GM12878 (cell line): ENCODE measurements at regions not wholly inside any gene's neighbourhood (a gene's known extent, or its start where the extent isn't known, plus 50 kb on each side); places are given as distances from the start of the nearest gene placed in this dataset.

Experiments used
- ATAC-seq: fragments of 200-7000 bp; cut with Tn5 transposase; 3 replicates; pipeline ENCODE4 v1.9.1; 2020; ENCODE audit warnings: mild to moderate bottlenecking, moderate library complexity
- BruUV-seq: library from RNA; stranded (reverse); fragments of 400-500 nt; replicated peaks from 2 replicates; lab custom pipeline; 2021; lab: Mats Ljungman, UMichigan
- CTCF ChIA-PET: fragments of 300-600 bp; sonication (Branson Sonifier 250); formaldehyde crosslinking; extraction: SDS; loops from one replicate; lab custom pipeline; 2021; ENCODE audit warnings: inconsistent platforms; lab: Yijun Ruan, JAX
- POLR2A ChIA-PET: fragments of 350-600 bp; formaldehyde crosslinking; extraction: SDS; loops from one replicate; lab custom pipeline; 2021; ENCODE audit warnings: inconsistent platforms; lab: Charles Lee
- RAD21 ChIA-PET: fragments of 300-600 bp; sonication (Branson Sonifier 250); formaldehyde crosslinking; loops from one replicate; lab custom pipeline; 2023; ENCODE audit warnings: antibody characterized with exemption; ENCODE audit not compliant: unreplicated experiment; lab: Charles Lee
- SMC1A ChIA-PET: fragments of 300-600 bp; sonication (Branson Sonifier 250); formaldehyde crosslinking; loops from one replicate; lab custom pipeline; 2023; ENCODE audit not compliant: unreplicated experiment, uncharacterized antibody; lab: Charles Lee
- DNase-seq: peaks from one replicate; pipeline ENCODE4 v3.0.0-alpha.2; 2011; ENCODE audit warnings: low read depth, low spot score
- FAIRE-seq: peaks from 3 replicates; lab custom pipeline; 2011; peaks lifted over from hg19 to GRCh38; lab: Jason Lieb, UNC
- H2AFZ ChIP-seq: 2 replicates; pipeline ENCODE4 v1.6.0; 2011; ENCODE audit warnings: low read depth, low read length, control low read depth; ENCODE audit not compliant: control insufficient read depth
- H3K27ac ChIP-seq: 2 replicates; pipeline ENCODE4 v1.5.1; 2011; ENCODE audit warnings: control low read depth; ENCODE audit not compliant: control insufficient read depth, insufficient read depth
- H3K27me3 ChIP-seq, 2 experiments: replicated peaks in 1 of 2; 2 replicates each; pipeline versions ENCODE4 v1.6.0 to v1.6.1; 2011; ENCODE audit warnings: low read length in 1 of 2; ENCODE audit not compliant: control insufficient read depth in 2 of 2, insufficient read depth in 2 of 2
- H3K36me3 ChIP-seq, 2 experiments: 2 replicates each; pipeline ENCODE4 v1.5.1; 2011; ENCODE audit warnings: low read length in 1 of 2; ENCODE audit not compliant: control insufficient read depth in 2 of 2, insufficient read depth in 2 of 2
- H3K4me1 ChIP-seq: 2 replicates; pipeline ENCODE4 v1.6.1; 2011; ENCODE audit warnings: mild to moderate bottlenecking, low read length, moderate library complexity, mixed read lengths; ENCODE audit not compliant: control insufficient read depth, insufficient read depth
- H3K4me2 ChIP-seq: 2 replicates; pipeline ENCODE4 v1.6.0; 2011; ENCODE audit warnings: control low read depth; ENCODE audit not compliant: control insufficient read depth, insufficient read depth
- H3K4me3 ChIP-seq: fragments of 200-600 bp; sonication (generic); 2 replicates; pipeline ENCODE4 v1.5.1; 2016
- H3K79me2 ChIP-seq: 2 replicates; pipeline ENCODE4 v1.6.0; 2011; ENCODE audit warnings: low read length; ENCODE audit not compliant: control insufficient read depth, insufficient read depth
- H3K9ac ChIP-seq: 2 replicates; pipeline ENCODE4 v1.8.0; 2011; ENCODE audit warnings: low read length, control low read depth, mixed read lengths; ENCODE audit not compliant: control insufficient read depth, insufficient read depth
- H3K9me3 ChIP-seq: replicated peaks from 3 replicates; pipeline ENCODE4 v1.5.1; 2011; ENCODE audit warnings: mild to moderate bottlenecking, low read length; ENCODE audit not compliant: control insufficient read depth, insufficient read depth
- H4K20me1 ChIP-seq: 2 replicates; pipeline ENCODE4 v1.6.0; 2011; ENCODE audit not compliant: control insufficient read depth, insufficient read depth
- FOS ChIP-seq: IDR thresholded peaks from 3 replicates; pipeline ENCODE4 v1.6.1; 2011; ENCODE audit warnings: borderline replicate concordance; ENCODE audit not compliant: insufficient read length; ENCODE audit errors: extremely low read depth
- FOXK2 ChIP-seq: fragments of 450-650 bp; IDR thresholded peaks from 2 replicates; pipeline ENCODE4 v1.6.1; 2017; ENCODE audit warnings: mild to moderate bottlenecking, moderate library complexity
- FOXM1 ChIP-seq: IDR thresholded peaks from 2 replicates; pipeline ENCODE4 v1.6.1; 2012; ENCODE audit warnings: low read depth, mild to moderate bottlenecking, inconsistent platforms, low read length, moderate library complexity
- GABPA ChIP-seq: IDR thresholded peaks from 2 replicates; pipeline ENCODE4 v1.6.1; 2014; ENCODE audit warnings: antibody characterized with exemption, low read depth, mild to moderate bottlenecking, inconsistent platforms
- MTA2 ChIP-seq: fragments of 450-650 bp; IDR thresholded peaks from 2 replicates; pipeline ENCODE4 v1.6.1; 2016; ENCODE audit warnings: low read depth, mild to moderate bottlenecking, moderate library complexity
- MYC ChIP-seq: IDR thresholded peaks from 2 replicates; pipeline ENCODE4 v1.6.1; 2011; ENCODE audit warnings: mild to moderate bottlenecking, low read length, moderate library complexity, inconsistent platforms; ENCODE audit not compliant: insufficient read depth, insufficient replicate concordance, insufficient read length, severe bottlenecking
- SMAD5 ChIP-seq: IDR thresholded peaks from 2 replicates; pipeline ENCODE4 v1.6.1; 2016; ENCODE audit warnings: antibody characterized with exemption, low read depth
- TCF3 ChIP-seq: IDR thresholded peaks from 2 replicates; pipeline ENCODE4 v1.6.1; 2012; ENCODE audit warnings: low read depth, mild to moderate bottlenecking, low read length, borderline replicate concordance; ENCODE audit not compliant: insufficient read depth
- YBX1 ChIP-seq: fragments of 450-650 bp; IDR thresholded peaks from 2 replicates; pipeline ENCODE4 v1.6.1; 2016; ENCODE audit warnings: antibody characterized with exemption
- WGBS: methylation state at CpG from one replicate; pipeline ENCODE4 v1.1.6; 2016; ENCODE audit warnings: low lambda C conversion rate; ENCODE audit not compliant: insufficient replicate concordance, insufficient coverage; ENCODE audit errors: missing lambda C conversion rate; 5-methylcytosine and 5-hydroxymethylcytosine counted together
- in situ Hi-C: fragments of 300-500 bp; cut with MboI; formaldehyde crosslinking; loops from 9 replicates; pipeline ENCODE4 v1.14.3; 2018; ENCODE audit warnings: mixed read lengths
- intact Hi-C: fragments of 100-400 bp; cut with micrococcal nuclease; formaldehyde crosslinking; loops from one replicate; pipeline ENCODE4 v1.14.2; 2022; ENCODE audit not compliant: unreplicated experiment
- TF ChIP-seq, protein P1 (sequence below): fragments of 450-650 bp; IDR thresholded peaks from 2 replicates; pipeline ENCODE4 v1.6.1; 2014; ENCODE audit warnings: mild to moderate bottlenecking
- TF ChIP-seq, protein P2 (sequence below): IDR thresholded peaks from 2 replicates; pipeline ENCODE4 v1.6.1; 2012; ENCODE audit warnings: mild to moderate bottlenecking, low read depth, low read length
- TF ChIP-seq, protein P3 (sequence below): fragments of 450-650 bp; IDR thresholded peaks from 2 replicates; pipeline ENCODE4 v1.6.1; 2016; ENCODE audit warnings: mild to moderate bottlenecking

DNA sequence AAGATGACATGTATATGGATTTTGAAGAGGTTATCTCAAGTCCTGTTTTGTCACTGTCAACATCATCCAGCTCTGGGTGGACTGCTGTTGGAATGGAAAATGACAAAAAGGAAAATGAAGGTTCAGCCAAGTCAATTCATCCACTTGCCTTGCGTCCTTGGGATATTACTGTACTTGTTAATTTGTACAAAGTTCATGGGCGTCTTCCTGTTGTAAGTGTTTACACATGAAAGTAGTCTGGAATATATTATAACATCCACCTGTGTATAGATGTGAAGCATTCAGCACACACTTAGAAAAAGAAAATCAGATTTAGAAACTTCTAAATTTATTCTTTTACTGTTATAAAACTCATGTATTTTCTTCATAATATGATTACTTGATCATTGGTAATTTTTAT, 67.2 kb downstream of the BLTP1 start:
- in situ Hi-C loops: no loop called here
- Histone ChIP-seq H3K4me2 (no peak overlapping the region), H3K79me2 (no peaks in the 10 kb centered on the region), H3K36me3 (peaks cover 0 to 5% of the 10 kb centered on the region in 2 experiments; a peak in 1 of 4 replicates), H3K27ac (no peak overlapping the region), H4K20me1 (no peaks in the 10 kb centered on the region), H3K27me3 (no peaks in the 10 kb centered on the region), H3K4me1 (no peaks in the 10 kb centered on the region), H3K4me3 (no peak overlapping the region)
- ChIA-PET SMC1A (no interaction called here), CTCF (interaction anchor here (0.6 to 1.3 kb wide), 3 partner anchors 11 to 64 kb away, joined by 3 to 4 read pairs (median 4); no protein-coding TSS in a partner anchor)
- ATAC-seq (no peak), DNase-seq (no peak)
- TF ChIP-seq FOXM1 (no peak), FOS (no peak), SMAD5 (no peak), GABPA (no peak), MTA2 (no peak), TCF3 (no peak), FOXK2 (no peak), YBX1 (no peak), MYC (no peak)
- TF ChIP-seq, protein P1, sequence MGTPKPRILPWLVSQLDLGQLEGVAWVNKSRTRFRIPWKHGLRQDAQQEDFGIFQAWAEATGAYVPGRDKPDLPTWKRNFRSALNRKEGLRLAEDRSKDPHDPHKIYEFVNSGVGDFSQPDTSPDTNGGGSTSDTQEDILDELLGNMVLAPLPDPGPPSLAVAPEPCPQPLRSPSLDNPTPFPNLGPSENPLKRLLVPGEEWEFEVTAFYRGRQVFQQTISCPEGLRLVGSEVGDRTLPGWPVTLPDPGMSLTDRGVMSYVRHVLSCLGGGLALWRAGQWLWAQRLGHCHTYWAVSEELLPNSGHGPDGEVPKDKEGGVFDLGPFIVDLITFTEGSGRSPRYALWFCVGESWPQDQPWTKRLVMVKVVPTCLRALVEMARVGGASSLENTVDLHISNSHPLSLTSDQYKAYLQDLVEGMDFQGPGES: no peak
- TF ChIP-seq, protein P2, sequence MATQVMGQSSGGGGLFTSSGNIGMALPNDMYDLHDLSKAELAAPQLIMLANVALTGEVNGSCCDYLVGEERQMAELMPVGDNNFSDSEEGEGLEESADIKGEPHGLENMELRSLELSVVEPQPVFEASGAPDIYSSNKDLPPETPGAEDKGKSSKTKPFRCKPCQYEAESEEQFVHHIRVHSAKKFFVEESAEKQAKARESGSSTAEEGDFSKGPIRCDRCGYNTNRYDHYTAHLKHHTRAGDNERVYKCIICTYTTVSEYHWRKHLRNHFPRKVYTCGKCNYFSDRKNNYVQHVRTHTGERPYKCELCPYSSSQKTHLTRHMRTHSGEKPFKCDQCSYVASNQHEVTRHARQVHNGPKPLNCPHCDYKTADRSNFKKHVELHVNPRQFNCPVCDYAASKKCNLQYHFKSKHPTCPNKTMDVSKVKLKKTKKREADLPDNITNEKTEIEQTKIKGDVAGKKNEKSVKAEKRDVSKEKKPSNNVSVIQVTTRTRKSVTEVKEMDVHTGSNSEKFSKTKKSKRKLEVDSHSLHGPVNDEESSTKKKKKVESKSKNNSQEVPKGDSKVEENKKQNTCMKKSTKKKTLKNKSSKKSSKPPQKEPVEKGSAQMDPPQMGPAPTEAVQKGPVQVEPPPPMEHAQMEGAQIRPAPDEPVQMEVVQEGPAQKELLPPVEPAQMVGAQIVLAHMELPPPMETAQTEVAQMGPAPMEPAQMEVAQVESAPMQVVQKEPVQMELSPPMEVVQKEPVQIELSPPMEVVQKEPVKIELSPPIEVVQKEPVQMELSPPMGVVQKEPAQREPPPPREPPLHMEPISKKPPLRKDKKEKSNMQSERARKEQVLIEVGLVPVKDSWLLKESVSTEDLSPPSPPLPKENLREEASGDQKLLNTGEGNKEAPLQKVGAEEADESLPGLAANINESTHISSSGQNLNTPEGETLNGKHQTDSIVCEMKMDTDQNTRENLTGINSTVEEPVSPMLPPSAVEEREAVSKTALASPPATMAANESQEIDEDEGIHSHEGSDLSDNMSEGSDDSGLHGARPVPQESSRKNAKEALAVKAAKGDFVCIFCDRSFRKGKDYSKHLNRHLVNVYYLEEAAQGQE: no peak
- TF ChIP-seq, protein P3, sequence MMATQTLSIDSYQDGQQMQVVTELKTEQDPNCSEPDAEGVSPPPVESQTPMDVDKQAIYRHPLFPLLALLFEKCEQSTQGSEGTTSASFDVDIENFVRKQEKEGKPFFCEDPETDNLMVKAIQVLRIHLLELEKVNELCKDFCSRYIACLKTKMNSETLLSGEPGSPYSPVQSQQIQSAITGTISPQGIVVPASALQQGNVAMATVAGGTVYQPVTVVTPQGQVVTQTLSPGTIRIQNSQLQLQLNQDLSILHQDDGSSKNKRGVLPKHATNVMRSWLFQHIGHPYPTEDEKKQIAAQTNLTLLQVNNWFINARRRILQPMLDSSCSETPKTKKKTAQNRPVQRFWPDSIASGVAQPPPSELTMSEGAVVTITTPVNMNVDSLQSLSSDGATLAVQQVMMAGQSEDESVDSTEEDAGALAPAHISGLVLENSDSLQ: no peak
- TF ChIP-seq, all 136 proteins: peak for 0
- BruUV-seq: no TSS peak
- no peak overlapping the region for H2AFZ ChIP-seq
- POLR2A ChIA-PET: interaction anchor here (0.6 kb wide), 1 partner anchor 71 kb away, joined by 3 read pairs; no protein-coding TSS in a partner anchor
- H3K9me3 ChIP-seq: no peaks in the 10 kb centered on the region
- RAD21 ChIA-PET: no interaction called here
- intact Hi-C loops: no loop called here
- no peak overlapping the region for H3K9ac ChIP-seq
- WGBS: 97% methylated on average over 2 of the region's 2 CpGs
- FAIRE-seq: no peak
